Pancreas (tissue), 10 donors: ENCODE measurements at regions not wholly inside any gene's neighbourhood (a gene's known extent, or its start where the extent isn't known, plus 50 kb on each side); places are given as distances from the start of the nearest gene placed in this dataset.

ENCODE experiments used
- ATAC-seq, 4 donors: fragments of 200-7000 bp; cut with Tn5 transposase; one replicate each; pipeline versions ENCODE4 v1.8.0 to v1.9.1; 2020; ENCODE audit warnings: mild to moderate bottlenecking in 4 of 4, moderate library complexity in 4 of 4
- DNase-seq, 6 donors: peaks; one replicate each; pipeline ENCODE4 v3.0.0-alpha.2; 2020
- FAIRE-seq: peaks from 2 replicates; lab custom pipeline; 2012; peaks lifted over from hg19 to GRCh38; lab: Jason Lieb, UNC
- H3K27ac ChIP-seq, 4 donors: fragments of 200-600 bp; sonication (generic); 1 replicate in 3 of 4; 2 replicates in 1 of 4; pipeline versions ENCODE4 v1.5.0 to v1.8.0; 2020
- H3K27me3 ChIP-seq, 4 donors: fragments of 200-600 bp; one replicate each; pipeline ENCODE4 v1.8.0; 2021
- H3K36me3 ChIP-seq, 3 donors: fragments of 200-600 bp; sonication (generic) in 1 of 3; one replicate each; pipeline versions ENCODE4 v1.5.0 to v1.8.0; 2020 to 2021
- H3K4me1 ChIP-seq, 3 donors: fragments of 200-600 bp; one replicate each; pipeline ENCODE4 v1.8.0; 2021
- H3K4me3 ChIP-seq, 4 donors: fragments of 200-600 bp; sonication (generic) in 2 of 4; one replicate each; pipeline versions ENCODE4 v1.5.0 to v1.8.0; 2020 to 2021
- H3K9me3 ChIP-seq, 4 donors: fragments of 200-600 bp; one replicate each; pipeline ENCODE4 v1.8.0; 2021
- WGBS, 2 donors: extraction: QIAGEN DNeasy Blood & Tissue Kit; methylation state at CpG; one replicate each; pipeline ENCODE4 v1.1.7; 2013; 5-methylcytosine and 5-hydroxymethylcytosine counted together
- intact Hi-C, 3 donors: fragments of 100-400 bp; cut with DNase I; formaldehyde crosslinking; loops; one replicate each; pipeline versions ENCODE4 v1.11.1 to v1.14.2; 2022
- TF ChIP-seq, protein P1 (sequence below), 4 donors: fragments of 200-600 bp; sonication (generic) in 3 of 4; IDR thresholded peaks; one replicate each; pipeline versions ENCODE4 v1.5.0 to v1.8.0; 2021; ENCODE audit warnings: antibody characterized with exemption in 4 of 4
- donor health status: healthy with polysubstance abuse.
- donor health status: DM: no; HTN: no; CAD: no; lungs with moderate emphysema.
- donor health status: DM: no; HTN: no; CAD: no.
- donor health status: control.
- donor health status: control.
- donor health status: Bipolar disorder and iron deficiency.
- donor health status: DM: yes; HTN: yes; CAD: no.
- donor health status: DM: no; HTN: no; CAD: no.
- donor health status: DM: no; HTN: no; CAD: no.
- donor health status: DM: yes; HTN: yes; CAD: no.

DNA sequence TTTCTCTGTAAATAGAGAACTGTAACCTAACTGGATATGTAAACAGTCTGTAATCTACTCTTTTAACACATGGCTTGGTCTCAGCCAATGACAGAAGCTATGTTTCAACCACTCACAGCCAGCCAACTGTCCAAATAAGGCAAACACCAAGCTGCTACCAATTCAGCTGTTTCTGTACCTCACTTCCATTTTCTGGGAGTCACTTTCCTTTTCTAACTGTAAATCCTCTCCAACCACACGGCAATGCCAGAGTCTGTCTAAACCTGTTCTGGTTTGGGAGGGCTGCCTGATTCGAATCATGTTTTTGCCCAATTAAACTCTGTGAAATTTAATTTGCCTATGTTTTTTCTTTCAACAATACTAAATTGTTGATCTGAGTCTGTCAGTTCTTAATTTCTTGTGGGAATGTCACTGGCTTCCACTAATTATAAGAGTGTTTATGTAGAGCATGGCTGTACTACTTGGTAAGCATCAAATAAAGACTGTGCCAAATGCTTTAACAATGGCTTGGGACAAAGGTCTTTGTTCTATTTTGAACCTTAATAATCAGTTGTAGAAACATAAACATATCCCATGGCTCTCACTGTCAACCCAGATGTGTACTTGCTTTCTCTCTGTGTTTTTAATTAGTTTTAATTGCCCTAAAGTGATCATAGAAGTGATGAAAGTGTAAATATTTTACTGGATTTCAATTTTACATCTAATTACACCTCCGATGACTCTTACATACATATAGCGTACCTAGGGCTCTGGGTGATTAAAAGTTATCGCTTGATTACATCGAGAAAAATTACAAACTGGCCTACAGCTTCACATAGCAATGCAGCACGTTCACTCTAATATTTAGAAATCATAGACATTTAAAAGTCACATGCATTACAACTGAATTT is 1144.6 kb upstream of the TMPRSS15 start:
- ATAC-seq (no peak), FAIRE-seq (no peak), DNase-seq (no peak)
- Histone ChIP-seq H3K36me3 (no peaks in the 10 kb centered on the region), H3K4me1 (no peaks in the 10 kb centered on the region), H3K27me3 (no peaks in the 10 kb centered on the region), H3K9me3 (no peaks in the 10 kb centered on the region), H3K27ac (no peak overlapping the region), H3K4me3 (no peak overlapping the region)
- TF ChIP-seq, protein P1, sequence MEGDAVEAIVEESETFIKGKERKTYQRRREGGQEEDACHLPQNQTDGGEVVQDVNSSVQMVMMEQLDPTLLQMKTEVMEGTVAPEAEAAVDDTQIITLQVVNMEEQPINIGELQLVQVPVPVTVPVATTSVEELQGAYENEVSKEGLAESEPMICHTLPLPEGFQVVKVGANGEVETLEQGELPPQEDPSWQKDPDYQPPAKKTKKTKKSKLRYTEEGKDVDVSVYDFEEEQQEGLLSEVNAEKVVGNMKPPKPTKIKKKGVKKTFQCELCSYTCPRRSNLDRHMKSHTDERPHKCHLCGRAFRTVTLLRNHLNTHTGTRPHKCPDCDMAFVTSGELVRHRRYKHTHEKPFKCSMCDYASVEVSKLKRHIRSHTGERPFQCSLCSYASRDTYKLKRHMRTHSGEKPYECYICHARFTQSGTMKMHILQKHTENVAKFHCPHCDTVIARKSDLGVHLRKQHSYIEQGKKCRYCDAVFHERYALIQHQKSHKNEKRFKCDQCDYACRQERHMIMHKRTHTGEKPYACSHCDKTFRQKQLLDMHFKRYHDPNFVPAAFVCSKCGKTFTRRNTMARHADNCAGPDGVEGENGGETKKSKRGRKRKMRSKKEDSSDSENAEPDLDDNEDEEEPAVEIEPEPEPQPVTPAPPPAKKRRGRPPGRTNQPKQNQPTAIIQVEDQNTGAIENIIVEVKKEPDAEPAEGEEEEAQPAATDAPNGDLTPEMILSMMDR (IDR thresholded peaks at IDR 0.05): no peak
- WGBS, 2 donors: 80 to 92% methylated on average over 7 of the region's 7 CpGs
- intact Hi-C loops: no loop called here

DNA sequence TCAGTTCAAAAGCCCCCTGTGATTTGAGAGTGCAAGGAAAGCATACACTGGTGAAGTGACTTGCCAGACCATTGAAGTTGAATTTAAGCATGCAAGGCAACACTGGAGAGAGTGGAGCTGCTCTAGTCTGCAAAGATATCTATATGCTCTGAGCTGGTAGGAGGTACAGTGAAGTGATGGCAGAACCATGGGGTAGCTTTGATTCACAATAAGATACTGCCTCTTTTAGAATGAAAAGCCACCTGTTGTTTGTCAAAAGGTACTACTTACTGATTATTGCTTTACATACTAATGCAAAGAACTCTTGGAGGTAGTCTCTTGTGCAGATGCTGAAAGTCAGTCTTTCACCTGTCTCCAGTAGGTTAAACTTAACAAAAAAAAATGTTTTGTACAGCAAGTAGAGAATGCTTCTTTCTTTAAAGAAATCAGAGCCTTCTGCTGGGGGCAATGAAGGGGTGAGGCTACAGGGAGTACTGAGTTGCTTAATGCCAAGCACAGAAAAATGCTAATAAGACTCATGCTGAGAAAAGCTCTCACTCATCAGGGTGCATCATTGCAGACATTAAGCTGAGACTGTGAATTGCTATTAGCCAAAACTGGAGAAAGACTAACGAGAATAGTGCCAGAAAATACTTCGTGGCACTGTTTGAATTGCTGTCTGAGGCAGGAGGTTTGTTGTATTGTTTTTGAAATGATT is 1150.5 kb upstream of the TMPRSS15 start:
- H3K27ac ChIP-seq: no peak overlapping the region
- 68 to 69% methylated on average over 2 of the region's 2 CpGs for WGBS, 2 donors
- H3K4me3 ChIP-seq: no peak overlapping the region
- TF ChIP-seq, protein P1 (IDR thresholded peaks at IDR 0.05): no peak
- H3K4me1 ChIP-seq: no peaks in the 10 kb centered on the region
- ATAC-seq (no peak), FAIRE-seq (no peak), DNase-seq (no peak)
- intact Hi-C loops: no loop called here
- no peaks in the 10 kb centered on the region for H3K36me3 ChIP-seq
- H3K9me3 ChIP-seq: no peaks in the 10 kb centered on the region
- H3K27me3 ChIP-seq: no peaks in the 10 kb centered on the region

DNA sequence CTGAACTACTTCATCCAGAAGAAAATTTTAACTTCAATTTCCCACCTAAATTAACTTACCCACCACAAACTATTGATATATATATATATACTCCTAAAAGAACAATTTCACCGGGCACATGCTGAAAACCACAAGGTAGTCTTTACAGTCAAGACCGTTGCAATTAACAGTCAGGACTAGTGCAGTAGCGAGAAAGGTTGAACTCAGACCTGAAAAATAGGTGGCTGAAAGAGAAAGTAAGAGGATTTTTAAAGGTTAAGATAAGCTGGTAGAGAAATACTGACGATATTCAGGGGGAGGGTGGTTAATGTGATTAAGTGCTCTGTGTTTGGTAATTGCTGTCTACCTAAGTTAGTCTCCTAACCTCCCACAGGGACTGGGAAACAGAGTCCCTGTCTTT is 1153.5 kb upstream of the TMPRSS15 start:
- no peak for ATAC-seq
- no peak overlapping the region for H3K27ac ChIP-seq
- no peak overlapping the region for H3K4me3 ChIP-seq
- no peak for FAIRE-seq
- no peaks in the 10 kb centered on the region for H3K36me3 ChIP-seq
- no peak for DNase-seq
- H3K4me1 ChIP-seq: no peaks in the 10 kb centered on the region
- intact Hi-C loops: no loop called here
- H3K9me3 ChIP-seq: no peaks in the 10 kb centered on the region
- H3K27me3 ChIP-seq: no peaks in the 10 kb centered on the region
- WGBS, 2 donors: 78% methylated on average over 4 of the region's 4 CpGs
- TF ChIP-seq, protein P1 (IDR thresholded peaks at IDR 0.05): no peak

DNA sequence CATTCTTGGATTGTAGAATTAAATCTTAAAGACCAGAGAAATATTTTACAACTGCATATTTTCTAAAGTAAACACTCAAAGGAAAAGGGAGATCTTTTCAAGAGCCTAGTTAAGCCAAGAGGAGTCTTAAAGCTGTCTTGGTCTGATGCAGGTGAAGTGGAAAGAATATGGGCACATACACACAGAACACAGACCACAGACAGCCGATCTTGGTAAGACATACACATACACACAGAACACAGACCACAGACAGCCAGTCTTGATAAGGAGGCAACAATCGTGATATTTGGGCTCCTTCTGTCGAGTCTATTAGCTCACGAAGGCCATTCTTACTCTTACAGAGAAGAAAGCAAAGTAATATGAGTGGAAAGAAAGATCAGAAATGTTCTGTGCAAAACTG is 1153.9 kb upstream of the TMPRSS15 start:
- Histone ChIP-seq H3K27ac (no peak overlapping the region), H3K4me3 (no peak overlapping the region), H3K9me3 (no peaks in the 10 kb centered on the region), H3K27me3 (no peaks in the 10 kb centered on the region), H3K4me1 (no peaks in the 10 kb centered on the region), H3K36me3 (no peaks in the 10 kb centered on the region)
- no peak for ATAC-seq
- FAIRE-seq: no peak
- 82 to 84% methylated on average over 4 of the region's 4 CpGs for WGBS, 2 donors
- intact Hi-C loops: no loop called here
- DNase-seq: no peak
- TF ChIP-seq, protein P1 (IDR thresholded peaks at IDR 0.05): no peak
